ENCODE measurements at regions not wholly inside any gene's neighbourhood (a gene's known extent, or its start where the extent isn't known, plus 50 kb on each side); places are given as distances from the start of the nearest gene placed in this dataset.

DNA sequence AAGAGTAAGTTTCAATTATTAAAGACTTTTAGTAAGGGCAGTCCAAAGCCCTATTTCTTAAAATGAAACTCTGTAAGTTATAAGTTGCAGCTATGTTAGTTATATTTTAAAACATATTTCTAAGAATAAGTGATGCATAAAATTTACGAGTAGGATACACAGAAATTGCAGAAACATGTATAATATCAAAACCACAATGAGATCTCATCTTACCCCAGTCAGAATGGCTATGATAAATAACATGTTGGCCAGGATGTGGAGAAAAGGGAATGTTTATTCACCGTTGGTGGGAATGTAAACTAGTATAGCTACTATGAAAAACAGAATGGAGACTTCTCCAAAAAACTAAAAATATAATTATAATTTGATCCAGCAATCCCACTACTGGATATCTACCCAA, 201.2 kb downstream of the CBLN2 start:
- DNase-seq, result no peak

DNA sequence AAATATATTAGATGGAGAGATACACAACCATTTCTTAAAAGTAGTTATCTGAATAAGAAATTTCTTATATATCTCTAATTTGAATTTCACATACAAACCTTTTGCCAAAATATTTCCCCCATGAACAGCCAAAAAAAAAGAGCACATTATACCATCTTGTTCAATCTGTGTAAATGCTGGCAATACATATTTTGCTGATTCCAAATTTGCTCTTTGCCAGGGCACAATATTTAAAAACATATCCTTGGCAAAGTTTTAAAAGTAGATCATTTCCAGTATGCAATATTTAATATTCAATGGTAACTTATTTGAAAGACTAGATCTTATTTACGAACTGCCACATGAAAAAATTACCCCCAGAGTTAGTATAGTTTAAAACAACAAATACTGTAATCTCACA, 204.2 kb downstream of the CBLN2 start:
- no peak for DNase-seq

DNA sequence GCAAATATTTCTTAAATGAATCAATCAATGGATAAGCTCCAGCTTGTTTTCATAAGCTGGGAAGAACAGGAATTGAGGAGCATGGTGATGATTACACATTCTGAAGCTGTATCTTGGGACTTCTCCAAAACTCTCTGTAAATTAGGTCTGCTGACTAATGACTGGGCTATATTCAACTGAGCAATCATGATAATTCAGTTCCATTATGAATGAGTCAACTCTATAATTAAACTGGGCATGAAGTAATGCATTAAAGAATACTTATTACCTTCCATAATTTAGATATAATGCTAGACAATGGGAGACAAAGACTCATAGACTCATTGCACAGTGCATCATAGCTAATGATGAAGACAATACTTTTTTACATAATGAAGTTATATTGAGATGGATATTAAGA, 207.4 kb downstream of the CBLN2 start:
- DNase-seq, result no peak

DNA sequence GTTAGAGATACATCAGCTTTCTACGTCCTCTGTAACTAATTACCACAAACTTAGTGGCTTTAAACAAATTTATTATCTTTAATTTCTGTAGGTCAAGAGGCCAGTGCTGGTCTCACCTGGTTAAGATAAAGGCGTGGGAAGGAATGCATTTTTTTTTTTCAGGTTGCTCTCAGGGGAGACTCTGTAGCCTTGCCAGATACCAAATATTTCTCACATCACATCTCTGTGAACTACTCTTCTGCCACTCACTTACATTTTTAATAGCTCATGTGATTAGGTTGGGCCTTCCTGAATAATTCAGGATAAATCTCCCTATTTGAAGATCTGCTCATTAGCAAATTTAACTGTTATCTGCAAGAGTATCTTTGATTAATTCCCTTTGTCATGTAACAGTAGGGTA, 214.6 kb downstream of the CBLN2 start:
- no peak for DNase-seq

DNA sequence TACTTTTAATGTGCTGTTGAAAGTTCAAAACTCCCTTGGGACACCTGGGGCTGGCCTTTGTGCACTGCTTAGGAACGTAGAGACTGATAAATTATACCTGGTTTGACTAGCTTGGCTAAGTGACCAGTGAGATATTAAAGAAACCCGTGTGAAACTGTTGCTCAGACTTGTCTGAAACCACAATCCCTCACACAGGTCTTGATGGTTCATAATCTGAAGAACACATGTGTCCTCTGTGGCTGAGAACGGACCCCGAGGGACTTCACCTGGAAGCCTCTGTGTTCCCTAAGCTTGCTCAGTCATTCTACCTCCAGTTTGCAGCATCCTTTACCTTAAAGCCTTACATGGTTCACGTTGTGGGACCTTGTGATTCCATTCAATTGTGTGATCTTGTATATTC, 218.8 kb downstream of the CBLN2 start:
- no peak for DNase-seq

DNA sequence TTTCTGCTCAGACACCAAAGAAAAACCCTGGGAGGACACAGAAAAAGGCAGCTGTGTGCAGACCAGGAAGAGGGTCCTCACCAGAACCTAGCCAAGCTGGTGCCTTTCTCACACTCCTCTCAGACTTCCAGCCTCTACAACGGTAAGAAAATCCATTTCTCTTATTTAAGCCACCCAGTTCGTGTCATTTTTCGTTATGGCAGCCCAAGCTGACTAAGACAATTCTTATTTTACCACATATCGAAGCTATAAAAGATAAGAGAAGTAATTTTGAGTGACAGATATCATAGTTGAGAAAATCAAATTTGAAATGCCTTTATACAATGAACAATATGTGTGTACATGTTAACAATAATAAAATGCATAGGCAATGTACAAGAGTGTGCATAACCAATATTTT, 219.5 kb downstream of the CBLN2 start:
- DNase-seq, result no peak

- DNase-seq, result no peak
These were observed 227.6 kb downstream of the CBLN2 start for GRCh38 chr18:72316497-72316896.

DNA sequence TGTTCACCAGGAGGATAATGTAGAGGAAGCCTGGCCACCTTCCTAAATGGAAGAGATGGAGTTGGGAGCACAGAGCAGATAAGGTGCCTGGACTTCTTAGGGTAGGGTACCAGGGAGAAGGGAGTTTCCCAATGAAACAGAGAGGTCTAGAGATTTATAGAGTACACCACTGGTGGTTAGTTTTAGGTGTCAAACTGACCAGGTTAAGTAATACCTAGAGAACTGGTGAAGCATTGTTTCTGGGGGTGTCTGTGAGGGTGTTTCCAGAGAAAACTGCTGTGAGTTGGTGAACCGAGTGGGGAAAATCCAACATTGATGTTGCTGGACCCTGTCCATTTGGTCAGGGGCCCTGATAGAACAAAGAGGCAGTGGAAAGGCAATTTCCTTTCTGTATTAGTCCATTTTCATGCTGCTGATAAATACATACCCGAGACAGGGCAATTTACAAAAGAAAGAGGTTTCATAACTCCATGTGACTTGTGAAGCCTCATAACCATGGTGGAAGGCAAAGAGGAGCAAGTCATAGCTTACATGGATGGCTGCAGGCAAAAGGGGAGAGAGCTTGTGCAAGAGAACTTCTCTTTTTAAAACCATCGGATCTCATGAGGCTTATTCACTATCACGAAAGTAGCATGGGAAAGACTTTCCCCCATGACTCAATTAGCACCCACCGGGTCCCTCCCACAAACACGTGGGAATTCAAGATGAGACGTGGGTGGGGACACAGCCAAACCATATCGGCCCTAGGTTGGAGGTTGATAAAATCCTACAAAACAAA, 260.8 kb downstream of the CBLN2 start:
- no peak for DNase-seq

DNA sequence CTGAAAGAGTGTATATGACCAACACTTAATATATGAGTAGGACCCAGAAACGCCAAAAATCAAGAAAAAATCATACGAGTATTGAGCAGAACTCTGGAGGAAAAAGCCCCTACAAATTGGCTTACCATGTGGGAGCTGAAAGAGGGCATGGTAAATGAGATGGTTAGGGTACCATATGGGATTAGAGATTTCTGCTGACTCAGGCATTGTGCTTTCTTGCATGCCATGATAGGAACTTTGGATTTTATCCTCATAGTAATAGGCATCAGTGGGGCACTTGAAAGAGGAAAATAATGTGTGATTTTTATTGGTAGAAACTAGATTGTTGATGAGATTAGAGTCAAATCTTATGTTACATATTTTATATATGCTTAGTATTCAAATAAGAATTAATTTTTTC, 271.1 kb downstream of the CBLN2 start:
- no peak for DNase-seq

DNA sequence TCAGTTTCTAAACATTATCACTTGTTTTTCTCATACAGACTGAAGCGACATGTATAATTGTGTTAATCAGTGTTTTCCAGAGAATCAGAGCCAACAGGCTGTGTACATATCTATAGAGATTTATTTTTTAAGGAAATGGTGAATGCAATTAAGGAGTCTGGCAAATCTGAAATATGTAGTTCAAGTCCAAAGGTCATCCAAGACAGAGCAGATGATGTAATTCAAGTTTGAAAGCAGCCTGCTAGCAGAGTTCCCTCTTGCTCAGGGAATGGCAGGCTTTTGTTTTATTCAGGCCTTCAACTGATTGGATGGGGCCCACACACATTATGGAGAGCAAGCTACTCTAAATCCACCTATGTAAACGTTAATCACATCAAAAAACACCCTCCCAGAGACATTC, 282.6 kb downstream of the CBLN2 start:
- DNase-seq, result no peak

DNA sequence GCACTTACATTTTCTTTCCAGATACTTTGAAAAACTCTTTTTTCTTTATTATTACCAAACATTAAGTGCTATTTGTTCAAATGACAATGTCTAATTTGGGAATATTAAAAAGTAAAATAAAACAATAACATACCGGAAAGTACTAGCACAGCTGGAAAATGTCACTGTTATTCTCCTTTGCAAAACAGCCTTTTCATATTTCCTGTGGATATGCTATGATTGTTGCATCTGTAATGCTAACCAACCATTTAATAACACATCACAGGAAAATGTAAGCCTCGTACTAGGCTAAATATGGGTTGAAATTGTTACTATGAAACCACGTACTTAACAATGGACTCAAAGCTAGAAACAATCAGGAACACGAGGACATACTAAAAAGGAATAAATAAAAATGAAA, 298.1 kb downstream of the CBLN2 start:
- DNase-seq, result no peak

GRCh38 chr18:72235422-72235821, 308.7 kb downstream of the CBLN2 start:
- no peak for DNase-seq

GRCh38 chr18:72233106-72233505, 311.0 kb downstream of the CBLN2 start:
- no peak for DNase-seq

GRCh38 chr18:72232644-72233043, 311.5 kb downstream of the CBLN2 start:
- DNase-seq, result no peak

DNA sequence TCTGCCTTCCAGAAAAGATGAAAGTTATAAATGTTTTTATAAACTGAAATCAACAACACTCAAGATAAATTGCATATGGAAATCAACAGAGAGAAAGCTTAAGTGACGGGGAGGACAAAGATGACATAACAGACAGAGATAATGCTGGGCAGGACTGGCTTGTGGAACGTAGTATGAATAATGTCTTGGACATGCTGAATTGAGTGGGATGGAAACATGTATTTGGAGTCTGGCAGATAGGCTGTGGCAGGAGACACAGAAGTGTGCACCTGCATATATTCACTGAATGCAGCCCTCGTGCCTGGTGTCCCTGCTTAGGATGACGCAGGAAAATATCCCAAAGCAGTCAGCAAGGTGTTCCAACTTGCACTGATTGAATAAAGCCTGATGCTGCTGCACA, 318.2 kb downstream of the CBLN2 start:
- DNase-seq, result no peak

GRCh38 chr18:72223733-72224132, 320.4 kb downstream of the CBLN2 start:
- DNase-seq, result no peak

DNA sequence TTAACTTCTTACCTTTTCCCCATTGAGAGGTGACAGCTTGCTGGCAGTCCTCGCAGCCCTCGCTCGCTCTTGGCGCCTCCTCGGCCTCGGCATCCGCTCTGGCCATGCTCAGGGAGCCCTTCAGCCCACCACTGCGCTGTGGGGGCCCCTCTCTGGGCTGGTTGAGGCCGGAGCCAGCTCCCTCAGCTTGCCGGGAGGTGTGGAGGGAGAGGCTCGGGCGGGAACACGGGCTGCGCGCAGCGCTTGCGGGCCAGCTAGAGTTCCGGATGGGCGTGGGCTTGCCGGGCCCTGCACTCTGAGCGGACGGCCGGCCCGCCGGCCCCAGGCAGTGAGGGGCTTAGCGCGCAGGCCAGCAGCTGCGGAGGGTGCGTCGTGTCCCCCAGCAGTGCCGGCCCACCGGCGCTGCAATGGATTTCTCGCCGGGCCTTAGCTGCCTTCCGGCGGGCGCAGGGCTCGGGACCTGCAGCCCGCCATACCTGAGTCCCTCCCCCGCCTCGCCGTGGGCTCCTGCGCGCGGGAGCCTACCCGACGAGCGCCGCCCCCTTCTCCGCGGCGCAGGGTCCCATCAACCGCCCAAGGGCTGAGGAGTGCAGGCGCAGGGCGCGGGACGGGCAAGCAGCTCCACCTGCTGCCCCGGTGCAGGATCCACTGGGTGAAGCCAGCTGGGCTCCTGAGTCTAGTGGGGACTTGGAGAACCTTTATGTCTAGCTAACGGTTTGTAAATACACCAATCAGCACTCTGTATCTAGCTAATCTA, 335.0 kb downstream of the CBLN2 start:
- DNase-seq, result no peak

- no peak for DNase-seq
These were observed 336.9 kb downstream of the CBLN2 start for GRCh38 chr18:72207280-72207679.

- no peak for DNase-seq
These were observed 337.3 kb downstream of the CBLN2 start for GRCh38 chr18:72206814-72207213.

- DNase-seq, result no peak
These were observed 343.1 kb downstream of the CBLN2 start for GRCh38 chr18:72201032-72201431.

DNA sequence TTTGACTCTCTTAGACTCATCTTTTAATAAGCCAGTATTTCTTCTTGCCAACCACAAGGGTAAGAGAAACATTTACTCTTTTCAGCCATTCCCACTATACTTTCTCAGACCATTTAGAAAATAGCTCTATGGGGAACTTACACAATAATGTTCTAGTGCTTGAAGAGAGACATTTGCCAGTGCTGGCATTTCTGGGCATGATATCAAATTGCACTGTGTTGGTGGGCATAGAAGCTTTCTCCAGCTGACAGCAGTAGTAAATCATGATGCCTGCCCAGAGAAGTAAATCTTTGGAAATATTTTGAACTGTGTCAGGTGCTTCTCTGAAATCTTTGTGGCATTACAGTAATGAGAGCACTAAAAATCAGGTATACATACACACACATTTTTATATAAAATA, 346.6 kb downstream of the CBLN2 start:
- no peak for DNase-seq

GRCh38 chr18:72194072-72194471, 350.1 kb downstream of the CBLN2 start:
- no peak for DNase-seq

DNA sequence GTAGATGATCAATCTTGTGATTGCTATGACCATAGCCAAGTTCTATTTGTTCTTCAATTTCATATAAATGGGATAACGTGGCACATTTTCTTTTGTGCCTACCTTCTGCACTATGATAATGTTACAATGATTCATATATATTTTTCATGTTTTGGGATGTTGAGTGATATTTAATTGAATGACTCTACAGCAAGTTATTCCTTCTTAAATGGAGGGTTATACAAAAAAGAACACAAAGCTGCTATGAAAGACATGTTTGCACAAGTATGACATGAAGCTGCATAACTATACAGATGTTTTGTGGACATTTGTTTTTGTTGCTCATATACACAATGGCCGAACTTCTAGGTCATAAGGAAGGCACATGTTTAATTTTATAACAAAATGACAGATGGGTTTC, 356.2 kb downstream of the CBLN2 start:
- DNase-seq, result no peak

GRCh38 chr18:72181241-72181764, 362.8 kb downstream of the CBLN2 start:
- DNase-seq, result peak in 1 of 2 experiments; percentile 2
